Thymus (tissue), 11 donors: ENCODE measurements at regions not wholly inside any gene's neighbourhood (a gene's known extent, or its start where the extent isn't known, plus 50 kb on each side); places are given as distances from the start of the nearest gene placed in this dataset.

Experiments used
- DNase-seq, 9 donors: peaks; one replicate each; pipeline ENCODE4 v3.0.0-alpha.2; 2013; ENCODE audit warnings: low spot score in 9 of 9, low read depth in 6 of 9, missing footprints in 1 of 9
- H3K27ac ChIP-seq, 2 donors: one replicate each; pipeline ENCODE4 v1.5.1; 2013; ENCODE audit warnings: control low read depth in 1 of 2, low read depth in 1 of 2, low read length in 1 of 2, mild to moderate bottlenecking in 1 of 2, moderate library complexity in 1 of 2
- H3K27me3 ChIP-seq, 2 donors: one replicate each; pipeline ENCODE4 v1.5.1; 2013; ENCODE audit warnings: low read length in 1 of 2; ENCODE audit not compliant: control insufficient read depth in 2 of 2, insufficient read depth in 1 of 2
- H3K36me3 ChIP-seq, 2 donors: one replicate each; pipeline ENCODE4 v1.5.1; 2013; ENCODE audit warnings: low read length in 1 of 2, mild to moderate bottlenecking in 1 of 2, moderate library complexity in 1 of 2; ENCODE audit not compliant: control insufficient read depth in 2 of 2, insufficient read depth in 2 of 2
- H3K4me1 ChIP-seq, 2 donors: one replicate each; pipeline ENCODE4 v1.5.1; 2013; ENCODE audit warnings: low read length in 2 of 2; ENCODE audit not compliant: control insufficient read depth in 2 of 2, insufficient read depth in 2 of 2
- H3K4me3 ChIP-seq, 2 donors: one replicate each; pipeline ENCODE4 v1.5.1; 2013; ENCODE audit warnings: low read length in 2 of 2, control low read depth in 1 of 2, mild to moderate bottlenecking in 1 of 2
- H3K9me3 ChIP-seq, 2 donors: one replicate each; pipeline ENCODE4 v1.5.1; 2013; ENCODE audit warnings: low read length in 1 of 2, mild to moderate bottlenecking in 1 of 2; ENCODE audit not compliant: control insufficient read depth in 2 of 2, insufficient read depth in 1 of 2
- WGBS: extraction: QIAGEN DNeasy Blood & Tissue Kit; methylation state at CpG from one replicate; pipeline ENCODE4 v1.1.7; 2013; 5-methylcytosine and 5-hydroxymethylcytosine counted together
- donor health status: healthy.

- peaks cover 0 to 1% of the 10 kb centered on the region in 2 donors for H3K9me3 ChIP-seq
- H3K36me3 ChIP-seq: no peaks in the 10 kb centered on the region
- no peak overlapping the region for H3K27ac ChIP-seq
- no peak overlapping the region for H3K4me3 ChIP-seq
- no peaks in the 10 kb centered on the region for H3K27me3 ChIP-seq
- WGBS: 89% methylated on average over 1 of the region's 1 CpG
- H3K4me1 ChIP-seq: peaks cover 0 to 4% of the 10 kb centered on the region in 2 donors
- no peak for DNase-seq
These were observed 561.1 kb downstream of the EFNB2 start for GRCh38 chr13:105974380-105974779.

- Histone ChIP-seq H3K4me3 (no peak overlapping the region), H3K4me1 (peaks cover 0 to 4% of the 10 kb centered on the region in 2 donors), H3K27me3 (no peaks in the 10 kb centered on the region), H3K9me3 (peaks cover 0 to 1% of the 10 kb centered on the region in 2 donors), H3K36me3 (no peaks in the 10 kb centered on the region), H3K27ac (peak overlapping the region; percentile 36 to 56)
- DNase-seq: no peak
- WGBS: 94% methylated on average over 14 of the region's 14 CpGs
These were observed 562.5 kb downstream of the EFNB2 start for GRCh38 chr13:105972811-105973590.

- H3K36me3 ChIP-seq: no peaks in the 10 kb centered on the region
- no peak overlapping the region for H3K4me3 ChIP-seq
- 81% methylated on average over 7 of the region's 7 CpGs for WGBS
- no peak for DNase-seq
- H3K4me1 ChIP-seq: peaks cover 0 to 4% of the 10 kb centered on the region in 2 donors
- no peak overlapping the region for H3K27ac ChIP-seq
- H3K9me3 ChIP-seq: peaks cover 0 to 1% of the 10 kb centered on the region in 2 donors
- no peaks in the 10 kb centered on the region for H3K27me3 ChIP-seq
These were observed 563.1 kb downstream of the EFNB2 start for GRCh38 chr13:105972306-105972721.

GRCh38 chr13:105971738-105972137 is 563.7 kb downstream of the EFNB2 start:
- H3K9me3 ChIP-seq: peaks cover 0 to 1% of the 10 kb centered on the region in 2 donors
- DNase-seq: no peak
- no peak overlapping the region for H3K27ac ChIP-seq
- no peak overlapping the region for H3K4me3 ChIP-seq
- WGBS: 91% methylated on average over 3 of the region's 3 CpGs
- peaks cover 0 to 4% of the 10 kb centered on the region in 2 donors for H3K4me1 ChIP-seq
- no peaks in the 10 kb centered on the region for H3K27me3 ChIP-seq
- no peaks in the 10 kb centered on the region for H3K36me3 ChIP-seq

GRCh38 chr13:105971312-105971711 is 564.1 kb downstream of the EFNB2 start:
- no peak for DNase-seq
- H3K4me3 ChIP-seq: no peak overlapping the region
- no peaks in the 10 kb centered on the region for H3K36me3 ChIP-seq
- H3K27ac ChIP-seq: no peak overlapping the region
- H3K4me1 ChIP-seq: peaks cover 0 to 4% of the 10 kb centered on the region in 2 donors
- WGBS: 90% methylated on average over 4 of the region's 4 CpGs
- H3K27me3 ChIP-seq: no peaks in the 10 kb centered on the region
- peaks cover 0 to 1% of the 10 kb centered on the region in 2 donors for H3K9me3 ChIP-seq

GRCh38 chr13:105969761-105970160 is 565.7 kb downstream of the EFNB2 start:
- Histone ChIP-seq H3K9me3 (peaks cover 0 to 1% of the 10 kb centered on the region in 2 donors), H3K36me3 (no peaks in the 10 kb centered on the region), H3K27me3 (no peaks in the 10 kb centered on the region), H3K4me1 (peaks cover 0 to 4% of the 10 kb centered on the region in 2 donors), H3K27ac (no peak overlapping the region), H3K4me3 (no peak overlapping the region)
- no peak for DNase-seq
- 62% methylated on average over 4 of the region's 4 CpGs for WGBS

GRCh38 chr13:105965910-105966309 is 569.6 kb downstream of the EFNB2 start:
- Histone ChIP-seq H3K9me3 (no peaks in the 10 kb centered on the region), H3K27me3 (no peaks in the 10 kb centered on the region), H3K4me1 (no peaks in the 10 kb centered on the region), H3K4me3 (no peak overlapping the region), H3K27ac (no peak overlapping the region), H3K36me3 (no peaks in the 10 kb centered on the region)
- no peak for DNase-seq
- WGBS: 91% methylated on average over 7 of the region's 7 CpGs

- Histone ChIP-seq H3K9me3 (no peaks in the 10 kb centered on the region), H3K4me3 (no peak overlapping the region), H3K27me3 (no peaks in the 10 kb centered on the region), H3K4me1 (no peaks in the 10 kb centered on the region), H3K27ac (no peak overlapping the region), H3K36me3 (no peaks in the 10 kb centered on the region)
- 97% methylated on average over 7 of the region's 7 CpGs for WGBS
- no peak for DNase-seq
These were observed 573.4 kb downstream of the EFNB2 start for GRCh38 chr13:105962080-105962479.

GRCh38 chr13:105961438-105961837 is 574.0 kb downstream of the EFNB2 start:
- WGBS: 69% methylated on average over 5 of the region's 5 CpGs
- no peak for DNase-seq
- Histone ChIP-seq H3K27me3 (no peaks in the 10 kb centered on the region), H3K4me3 (no peak overlapping the region), H3K4me1 (no peaks in the 10 kb centered on the region), H3K9me3 (no peaks in the 10 kb centered on the region), H3K36me3 (no peaks in the 10 kb centered on the region), H3K27ac (no peak overlapping the region)
